HG02798 (cell line): ENCODE measurements at regions not wholly inside any gene's neighbourhood (a gene's known extent, or its start where the extent isn't known, plus 50 kb on each side); places are given as distances from the start of the nearest gene placed in this dataset.

Experiments
- ATAC-seq: cut with Tn5 transposase; IDR thresholded peaks from one replicate; pipeline ENCODE4 v1.9.1; 2021; ENCODE audit warnings: mild to moderate bottlenecking; ENCODE audit not compliant: unreplicated experiment, poor library complexity

GRCh38 chr2:62286089-62286785 lies 90.3 kb downstream of the B3GNT2 start:
- ATAC-seq, result no peak

- ATAC-seq, result no peak
These were observed 89.1 kb downstream of the B3GNT2 start for GRCh38 chr2:62284980-62285379.

- no peak for ATAC-seq
These were observed 88.6 kb downstream of the B3GNT2 start for GRCh38 chr2:62284471-62284870.

GRCh38 chr2:62283147-62283546 lies 87.2 kb downstream of the B3GNT2 start:
- no peak for ATAC-seq

- no peak for ATAC-seq
These were observed 85.7 kb downstream of the B3GNT2 start for GRCh38 chr2:62281663-62282062.

GRCh38 chr2:62277688-62278087 lies 81.8 kb downstream of the B3GNT2 start:
- no peak for ATAC-seq
